Prostate gland (tissue), 2 donors: ENCODE measurements at regions not wholly inside any gene's neighbourhood (a gene's known extent, or its start where the extent isn't known, plus 50 kb on each side); places are given as distances from the start of the nearest gene placed in this dataset.

ENCODE experiments used
- DNase-seq: peaks from one replicate; pipeline ENCODE4 v3.0.0-alpha.2; 2019; ENCODE audit warnings: low spot score
- H3K27ac ChIP-seq, 2 donors: fragments of 200-600 bp; sonication (generic); 2 replicates each; pipeline ENCODE4 v1.5.1; 2017 to 2019
- H3K27me3 ChIP-seq: fragments of 200-600 bp; sonication (generic); replicated peaks from 2 replicates; pipeline ENCODE4 v1.5.1; 2019; ENCODE audit not compliant: insufficient read depth
- H3K36me3 ChIP-seq, 2 donors: fragments of 200-600 bp; sonication (generic); 1 replicate in 1 of 2; 2 replicates in 1 of 2; pipeline versions ENCODE4 v1.5.1 to v1.8.1; 2017 to 2019
- H3K4me1 ChIP-seq: fragments of 200-600 bp; sonication (generic); replicated peaks from 2 replicates; pipeline ENCODE4 v1.5.1; 2019
- H3K4me3 ChIP-seq, 2 donors: fragments of 200-600 bp; sonication (generic); 2 replicates each; pipeline ENCODE4 v1.5.1; 2017 to 2019
- H3K9me3 ChIP-seq: fragments of 200-600 bp; sonication (generic); 2 replicates; pipeline ENCODE4 v1.5.1; 2017
- POLR2A ChIP-seq: fragments of 450-650 bp; IDR thresholded peaks from one replicate; pipeline ENCODE4 v1.6.1; 2016; ENCODE audit warnings: antibody characterized with exemption, mild to moderate bottlenecking
- POLR2AphosphoS5 ChIP-seq: sonication (generic); formaldehyde crosslinking; IDR thresholded peaks from one replicate; pipeline ENCODE4 v1.6.1; 2017; ENCODE audit warnings: antibody characterized with exemption
- WGBS: methylation state at CpG from one replicate; pipeline ENCODE4 v1.1.5; 2018; 5-methylcytosine and 5-hydroxymethylcytosine counted together
- intact Hi-C: fragments of 100-400 bp; cut with DNase I; formaldehyde crosslinking; loops from one replicate; pipeline ENCODE4 v1.14.2; 2022
- TF ChIP-seq, protein P1 (sequence below), 4 experiments: fragments of 200-600 bp in 2 of 4; fragments of 450-650 bp in 2 of 4; sonication (generic) in 2 of 4; IDR thresholded peaks; 1 replicate in 3 of 4; 2 replicates in 1 of 4; pipeline ENCODE4 v1.5.1; 2016 to 2019; ENCODE audit warnings: antibody characterized with exemption in 4 of 4, mild to moderate bottlenecking in 2 of 4, moderate library complexity in 2 of 4

DNA sequence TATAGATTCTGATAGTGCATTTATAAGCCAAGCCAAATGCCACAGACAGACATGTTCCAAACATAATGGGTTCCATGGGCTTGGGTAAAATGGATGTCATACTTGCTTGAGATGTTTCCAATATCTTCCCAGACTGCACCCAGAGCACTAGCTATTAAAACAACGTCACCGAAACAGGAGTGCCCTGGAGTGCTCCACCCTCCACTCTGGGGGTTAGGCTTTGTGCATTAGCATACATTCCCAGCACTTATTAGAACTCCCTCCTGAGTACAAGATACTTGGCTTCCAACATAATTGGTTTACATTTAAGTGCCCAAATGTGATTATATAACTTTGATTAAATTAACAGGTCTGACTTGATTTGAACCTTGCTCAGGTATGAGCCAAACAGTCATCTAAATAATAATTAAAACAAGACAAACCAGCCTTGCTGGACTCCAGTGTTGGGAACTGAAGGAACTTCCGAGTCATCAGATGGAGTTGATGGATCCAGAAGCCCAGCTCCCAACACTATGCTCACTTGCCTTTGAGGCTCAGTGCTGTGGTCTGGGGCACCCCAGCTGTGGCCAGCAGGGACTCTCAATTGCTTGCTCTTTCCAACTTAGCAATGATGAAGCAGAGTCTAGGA, 60.5 kb upstream of the LGALSL start:
- TF ChIP-seq POLR2A (no peak), POLR2AphosphoS5 (no peak)
- TF ChIP-seq, protein P1, sequence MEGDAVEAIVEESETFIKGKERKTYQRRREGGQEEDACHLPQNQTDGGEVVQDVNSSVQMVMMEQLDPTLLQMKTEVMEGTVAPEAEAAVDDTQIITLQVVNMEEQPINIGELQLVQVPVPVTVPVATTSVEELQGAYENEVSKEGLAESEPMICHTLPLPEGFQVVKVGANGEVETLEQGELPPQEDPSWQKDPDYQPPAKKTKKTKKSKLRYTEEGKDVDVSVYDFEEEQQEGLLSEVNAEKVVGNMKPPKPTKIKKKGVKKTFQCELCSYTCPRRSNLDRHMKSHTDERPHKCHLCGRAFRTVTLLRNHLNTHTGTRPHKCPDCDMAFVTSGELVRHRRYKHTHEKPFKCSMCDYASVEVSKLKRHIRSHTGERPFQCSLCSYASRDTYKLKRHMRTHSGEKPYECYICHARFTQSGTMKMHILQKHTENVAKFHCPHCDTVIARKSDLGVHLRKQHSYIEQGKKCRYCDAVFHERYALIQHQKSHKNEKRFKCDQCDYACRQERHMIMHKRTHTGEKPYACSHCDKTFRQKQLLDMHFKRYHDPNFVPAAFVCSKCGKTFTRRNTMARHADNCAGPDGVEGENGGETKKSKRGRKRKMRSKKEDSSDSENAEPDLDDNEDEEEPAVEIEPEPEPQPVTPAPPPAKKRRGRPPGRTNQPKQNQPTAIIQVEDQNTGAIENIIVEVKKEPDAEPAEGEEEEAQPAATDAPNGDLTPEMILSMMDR (IDR thresholded peaks at IDR 0.05), result no peak
- Histone ChIP-seq H3K4me3 (no peak overlapping the region), H3K36me3 (no peaks in the 10 kb centered on the region), H3K9me3 (no peaks in the 10 kb centered on the region), H3K27ac (no peak overlapping the region), H3K27me3 (no peaks in the 10 kb centered on the region), H3K4me1 (no peaks in the 10 kb centered on the region)
- no peak for DNase-seq
- intact Hi-C loops, result no loop called here
- WGBS, result 87% methylated on average over 3 of the region's 3 CpGs

DNA sequence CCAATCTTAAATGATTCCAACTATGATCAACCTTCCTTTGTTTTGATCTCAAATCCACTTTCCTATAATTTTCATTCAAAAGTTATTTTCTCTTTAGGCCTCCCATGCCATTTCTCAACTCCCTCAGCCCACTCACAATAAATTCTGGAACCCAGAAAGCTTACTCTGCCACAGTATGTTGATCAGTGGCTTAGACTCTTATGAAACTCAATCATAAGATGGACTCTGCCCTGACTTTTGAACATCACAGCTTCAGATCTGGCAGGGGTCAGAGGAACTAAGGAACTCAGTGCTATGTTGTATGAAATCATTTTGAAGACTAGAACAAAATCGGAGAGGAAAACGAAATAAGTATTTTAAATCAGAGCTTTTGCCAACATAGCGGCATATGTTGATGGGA, 59.8 kb upstream of the LGALSL start:
- Histone ChIP-seq H3K36me3 (no peaks in the 10 kb centered on the region), H3K4me1 (no peaks in the 10 kb centered on the region), H3K9me3 (no peaks in the 10 kb centered on the region), H3K27me3 (no peaks in the 10 kb centered on the region), H3K27ac (no peak overlapping the region), H3K4me3 (no peak overlapping the region)
- WGBS, result 94% methylated on average over 3 of the region's 3 CpGs
- DNase-seq, result no peak
- TF ChIP-seq POLR2A (no peak), POLR2AphosphoS5 (no peak)
- TF ChIP-seq, protein P1 (IDR thresholded peaks at IDR 0.05), result no peak
- intact Hi-C loops, result no loop called here

DNA sequence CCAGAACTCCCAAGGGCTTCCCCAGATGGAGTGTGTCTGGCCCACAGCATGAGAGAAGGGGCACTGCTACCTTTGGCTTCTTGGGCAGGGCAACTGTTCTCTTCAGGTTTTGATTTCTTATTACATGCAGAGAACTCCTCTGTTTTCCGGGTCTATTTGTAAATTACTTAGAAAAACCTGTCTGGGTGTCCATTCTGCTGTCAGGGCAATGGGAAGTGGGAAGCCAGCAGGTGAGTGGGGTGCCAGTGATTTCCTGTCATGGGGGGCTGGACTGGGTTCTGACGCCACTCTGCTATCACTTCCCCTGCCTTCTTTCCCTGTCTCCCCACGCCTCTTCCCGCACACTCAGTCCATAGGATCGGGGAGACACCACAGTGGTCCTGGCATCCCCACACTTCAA, 58.0 kb upstream of the LGALSL start:
- intact Hi-C loops, result no loop called here
- no peaks in the 10 kb centered on the region for H3K9me3 ChIP-seq
- no peak overlapping the region for H3K27ac ChIP-seq
- no peak for TF ChIP-seq POLR2AphosphoS5
- TF ChIP-seq, protein P1 (IDR thresholded peaks at IDR 0.05), result no peak
- H3K4me1 ChIP-seq, result no peaks in the 10 kb centered on the region
- H3K27me3 ChIP-seq, result no peaks in the 10 kb centered on the region
- H3K4me3 ChIP-seq, result no peak overlapping the region
- no peak for DNase-seq
- 97% methylated on average over 5 of the region's 5 CpGs for WGBS
- H3K36me3 ChIP-seq, result no peaks in the 10 kb centered on the region

DNA sequence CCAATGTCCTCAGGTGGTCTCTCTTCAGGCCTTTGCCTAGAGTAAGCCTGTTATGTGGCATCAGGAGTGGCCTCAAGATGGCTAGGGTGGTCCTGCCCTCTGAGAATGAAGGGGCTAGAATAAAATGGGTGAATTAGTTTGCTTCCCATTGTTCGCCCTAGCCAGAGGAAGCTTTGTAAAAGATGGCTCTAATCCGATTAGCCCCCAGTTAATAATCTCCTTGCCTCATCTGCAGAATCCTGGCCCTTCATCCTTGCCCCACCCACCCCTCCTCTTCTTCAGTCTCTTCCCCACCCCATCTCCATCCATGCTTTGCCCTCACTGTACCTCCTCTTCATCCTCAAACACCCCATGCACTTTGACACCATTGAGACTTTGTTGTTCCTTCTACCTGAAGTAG, 57.4 kb upstream of the LGALSL start:
- TF ChIP-seq POLR2AphosphoS5 (no peak), POLR2A (no peak)
- TF ChIP-seq, protein P1 (IDR thresholded peaks at IDR 0.05), result no peak
- DNase-seq, result no peak
- WGBS, result 95% methylated on average over 2 of the region's 2 CpGs
- H3K27me3 ChIP-seq, result no peaks in the 10 kb centered on the region
- H3K27ac ChIP-seq, result no peak overlapping the region
- intact Hi-C loops, result no loop called here
- H3K4me3 ChIP-seq, result no peak overlapping the region
- H3K9me3 ChIP-seq, result no peaks in the 10 kb centered on the region
- no peaks in the 10 kb centered on the region for H3K36me3 ChIP-seq
- peaks cover 2% of the 10 kb centered on the region for H3K4me1 ChIP-seq

DNA sequence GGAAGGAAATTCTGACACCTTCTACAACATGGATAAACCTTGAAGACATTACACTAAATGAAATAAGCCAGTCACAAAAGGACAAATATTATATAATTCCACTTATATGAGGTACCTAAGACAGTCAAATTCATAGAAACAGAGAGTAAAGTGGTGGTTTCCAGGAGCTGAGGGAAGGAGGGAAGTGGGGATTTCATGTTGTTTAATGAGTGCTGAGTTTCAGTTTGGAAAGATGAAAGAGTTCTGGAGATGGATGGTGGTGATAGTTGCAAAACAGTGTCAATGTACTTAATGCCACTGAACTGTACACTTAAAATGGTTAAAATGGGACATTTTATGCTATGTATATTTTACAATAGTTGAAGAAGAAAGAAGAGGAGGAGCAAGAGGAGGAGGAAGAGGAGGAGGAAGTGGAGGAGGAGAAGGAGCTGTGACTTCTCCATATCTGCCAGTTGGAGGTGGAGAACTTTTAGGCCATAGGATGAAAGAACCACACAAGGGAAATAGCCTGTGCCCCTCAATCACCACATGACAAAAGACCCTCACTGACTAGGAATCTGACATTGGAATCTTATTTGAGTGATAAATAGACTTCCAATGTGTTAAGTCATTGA, 55.3 kb upstream of the LGALSL start:
- no peak overlapping the region for H3K27ac ChIP-seq
- H3K36me3 ChIP-seq, result no peaks in the 10 kb centered on the region
- intact Hi-C loops, result no loop called here
- no peak overlapping the region for H3K4me3 ChIP-seq
- H3K27me3 ChIP-seq, result no peaks in the 10 kb centered on the region
- peaks cover 2% of the 10 kb centered on the region for H3K4me1 ChIP-seq
- no peaks in the 10 kb centered on the region for H3K9me3 ChIP-seq
- TF ChIP-seq, protein P1 (IDR thresholded peaks at IDR 0.05), result no peak
- TF ChIP-seq POLR2AphosphoS5 (no peak), POLR2A (no peak)
- no peak for DNase-seq
